ENCODE measurements at regions not wholly inside any gene's neighbourhood (a gene's known extent, or its start where the extent isn't known, plus 50 kb on each side); places are given as distances from the start of the nearest gene placed in this dataset.

DNA sequence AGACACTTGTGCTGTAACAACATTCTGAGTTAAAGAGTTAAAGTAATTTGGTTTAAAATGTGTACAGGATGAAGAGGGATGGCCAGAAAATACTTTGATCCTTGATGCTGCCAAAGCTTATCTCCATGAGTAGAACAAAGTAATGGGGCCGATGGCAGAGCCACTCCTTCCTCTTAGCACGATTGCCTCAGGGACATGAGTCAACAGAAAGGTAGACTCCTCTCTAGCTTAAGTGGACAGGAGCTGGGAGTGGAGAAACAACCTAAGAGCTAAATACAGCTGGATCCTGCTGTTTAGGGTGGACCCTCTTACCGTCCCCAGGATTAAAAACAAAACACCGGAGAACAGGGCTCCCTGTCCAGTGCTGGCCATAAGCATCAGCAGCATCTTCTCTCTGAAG, 267.3 kb downstream of the IRX1 start:
- Histone ChIP-seq H3K27me3 (no peaks in the 10 kb centered on the region), H3K4me1 (peaks cover 7 to 37% (median 23%) of the 10 kb centered on the region in 10 experiments; a peak in 19 of 20 replicates), H3K27ac (no peak overlapping the region), H3K4me2 (no peak overlapping the region), H3K36me3 (peaks cover 0 to 13% (median 0%) of the 10 kb centered on the region in 11 experiments; a peak in 2 of 22 replicates), H3K9ac (no peak overlapping the region), H3K4me3 (no peak overlapping the region; a peak in 1 of 20 replicates), H3K9me3 (replicated peaks in 1 of 11) (peaks cover 35 to 70% (median 61%) of the 10 kb centered on the region in 11 experiments), H4K20me1 (no peaks in the 10 kb centered on the region)
- no peak for TF ChIP-seq Cebpa-rat (IDR thresholded peaks at IDR 0.05)

DNA sequence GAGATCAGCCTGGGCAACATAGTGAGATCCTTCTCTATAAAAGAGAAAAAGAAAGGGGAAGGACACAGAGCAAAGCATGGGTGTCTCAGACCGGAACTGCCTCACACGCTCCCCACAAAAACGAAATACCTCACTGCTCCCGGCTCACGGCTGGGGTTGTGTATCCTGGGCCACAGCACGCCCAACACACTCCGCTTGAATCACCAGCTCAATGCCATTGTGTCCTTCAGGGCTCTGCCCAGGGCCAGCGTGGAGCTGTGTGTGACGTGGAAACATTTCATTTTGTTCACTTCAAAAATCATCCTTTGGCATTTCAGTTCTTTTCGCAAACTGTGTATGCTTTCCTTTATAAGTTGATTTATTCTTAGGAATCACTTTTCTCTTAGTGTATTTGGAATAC, 279.5 kb downstream of the IRX1 start:
- no peak for TF ChIP-seq Cebpa-rat (IDR thresholded peaks at IDR 0.05)
- Histone ChIP-seq H3K27me3 (no peaks in the 10 kb centered on the region), H3K9me3 (replicated peaks in 1 of 11) (peaks cover 35 to 44% (median 38%) of the 10 kb centered on the region in 11 experiments), H3K9ac (no peak overlapping the region), H3K36me3 (no peaks in the 10 kb centered on the region), H3K4me3 (no peak overlapping the region), H3K4me1 (peaks cover 0 to 6% (median 0%) of the 10 kb centered on the region in 10 experiments; a peak in 3 of 20 replicates), H3K27ac (no peak overlapping the region), H4K20me1 (no peaks in the 10 kb centered on the region), H3K4me2 (no peak overlapping the region)

- H3K36me3 ChIP-seq, result no peaks in the 10 kb centered on the region
- peaks cover 0 to 36% (median 25%) of the 10 kb centered on the region in 10 experiments; a peak in 17 of 20 replicates for H3K4me1 ChIP-seq
- H4K20me1 ChIP-seq, result no peaks in the 10 kb centered on the region
- H3K4me3 ChIP-seq, result no peak overlapping the region
- H3K9ac ChIP-seq, result no peak overlapping the region
- H3K27ac ChIP-seq, result no peak overlapping the region
- H3K9me3 ChIP-seq (replicated peaks in 1 of 11), result peaks cover 19 to 35% (median 30%) of the 10 kb centered on the region in 11 experiments
- H3K4me2 ChIP-seq, result peak overlapping the region in 2 of 11 experiments; percentile 6 to 7; a peak in 2 of 22 replicates
- H3K27me3 ChIP-seq, result no peaks in the 10 kb centered on the region
- no peak for TF ChIP-seq Cebpa-rat (IDR thresholded peaks at IDR 0.05)
Measured at GRCh38 chr5:3878267-3878666, 282.6 kb downstream of the IRX1 start.

- Histone ChIP-seq H4K20me1 (no peaks in the 10 kb centered on the region), H3K9me3 (replicated peaks in 1 of 11) (peaks cover 0 to 14% (median 10%) of the 10 kb centered on the region in 11 experiments; a peak in 10 of 22 replicates), H3K27ac (peak overlapping the region in 2 of 11 experiments; percentile 7 to 23; a peak in 1 of 22 replicates), H3K36me3 (no peaks in the 10 kb centered on the region), H3K27me3 (no peaks in the 10 kb centered on the region), H3K4me3 (no peak overlapping the region), H3K4me2 (peak overlapping the region in 9 of 11 experiments; percentile 12 to 79 (median 70); a peak in 17 of 22 replicates), H3K9ac (no peak overlapping the region), H3K4me1 (peaks cover 15 to 84% (median 61%) of the 10 kb centered on the region in 10 experiments)
- no peak for TF ChIP-seq Cebpa-rat (IDR thresholded peaks at IDR 0.05)
Measured at GRCh38 chr5:3883040-3883439, 287.4 kb downstream of the IRX1 start.

GRCh38 chr5:3886524-3887451, 291.2 kb downstream of the IRX1 start:
- no peak for TF ChIP-seq Cebpa-rat (IDR thresholded peaks at IDR 0.05)
- no peaks in the 10 kb centered on the region for H4K20me1 ChIP-seq
- peaks cover 0 to 14% (median 7%) of the 10 kb centered on the region in 11 experiments; a peak in 10 of 22 replicates for H3K9me3 ChIP-seq (replicated peaks in 1 of 11)
- peak overlapping the region; percentile 1 to 75 (median 69); a peak in 19 of 22 replicates for H3K9ac ChIP-seq
- peak overlapping the region; percentile 63 to 91 (median 81) for H3K4me2 ChIP-seq
- no peaks in the 10 kb centered on the region for H3K27me3 ChIP-seq
- peak overlapping the region in 2 of 10 experiments; percentile 18 to 40; a peak in 3 of 20 replicates for H3K4me3 ChIP-seq
- peaks cover 35 to 100% (median 87%) of the 10 kb centered on the region in 10 experiments for H3K4me1 ChIP-seq
- H3K27ac ChIP-seq, result peak overlapping the region in 10 of 11 experiments; percentile 10 to 92 (median 86); a peak in 19 of 22 replicates
- H3K36me3 ChIP-seq, result no peaks in the 10 kb centered on the region

DNA sequence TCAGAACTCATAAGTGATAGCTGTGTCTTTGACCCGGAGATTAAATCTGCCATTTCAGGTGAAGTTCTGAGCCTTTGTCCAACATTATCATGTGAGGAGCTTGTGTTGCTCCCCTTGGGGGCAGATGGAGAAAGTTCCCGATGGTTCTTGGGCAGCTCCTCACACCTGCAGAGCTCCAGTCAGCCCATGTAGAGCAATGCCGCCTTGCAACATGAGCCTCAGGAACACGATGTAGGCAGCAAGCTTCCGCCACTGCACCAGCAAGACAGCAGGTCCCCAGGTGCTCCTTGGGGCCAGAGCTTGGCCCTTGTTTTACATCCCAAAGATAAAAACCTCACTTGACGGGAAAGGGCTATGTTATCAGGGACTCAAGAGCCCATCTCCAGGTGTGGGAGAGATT, 292.7 kb downstream of the IRX1 start:
- Histone ChIP-seq H3K9me3 (replicated peaks in 1 of 11) (peaks cover 0 to 12% (median 5%) of the 10 kb centered on the region in 11 experiments; a peak in 6 of 22 replicates), H3K4me3 (no peak overlapping the region), H3K27me3 (no peaks in the 10 kb centered on the region), H3K36me3 (no peaks in the 10 kb centered on the region), H3K9ac (no peak overlapping the region), H3K4me2 (peak overlapping the region in 8 of 11 experiments; percentile 63 to 84 (median 79); a peak in 16 of 22 replicates), H3K27ac (peak overlapping the region in 7 of 11 experiments; percentile 11 to 84 (median 46); a peak in 10 of 22 replicates), H3K4me1 (peaks cover 35 to 87% (median 76%) of the 10 kb centered on the region in 10 experiments), H4K20me1 (no peaks in the 10 kb centered on the region)
- no peak for TF ChIP-seq Cebpa-rat (IDR thresholded peaks at IDR 0.05)

DNA sequence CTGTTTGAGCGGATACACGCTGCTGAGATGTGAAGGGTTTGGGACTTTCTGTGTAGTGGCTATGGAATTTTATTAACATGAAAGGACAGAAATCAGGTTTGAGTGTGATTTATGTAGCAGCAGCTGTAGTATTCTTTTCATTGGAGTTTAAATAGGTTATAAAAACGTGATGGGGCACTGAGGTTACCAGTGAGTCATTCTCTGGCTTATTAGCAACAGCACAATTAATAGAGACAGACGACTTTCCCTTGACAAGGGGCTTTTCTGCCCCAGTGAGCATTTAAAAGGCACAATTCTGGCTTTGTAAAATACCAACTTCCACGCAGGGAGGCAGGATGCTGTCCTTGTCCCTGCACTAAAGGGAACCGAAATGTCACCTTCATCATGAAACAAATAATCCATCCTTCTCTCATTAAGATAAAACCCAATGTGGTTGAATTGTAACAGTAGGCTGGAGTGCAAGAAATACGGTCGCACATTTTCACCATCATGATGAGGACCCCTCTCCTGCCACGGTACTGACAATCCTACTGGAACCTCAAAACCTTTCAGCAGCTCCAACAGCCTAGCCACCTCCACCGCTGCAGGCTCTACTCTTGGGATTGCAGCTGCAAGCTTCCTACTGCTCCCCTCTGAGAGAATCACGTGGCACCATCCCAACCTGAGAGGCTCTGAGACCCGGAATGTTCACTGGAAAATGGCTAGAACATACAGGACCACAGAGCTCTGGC, 293.9 kb downstream of the IRX1 start:
- Histone ChIP-seq H3K9me3 (replicated peaks in 1 of 11) (peaks cover 0 to 12% (median 5%) of the 10 kb centered on the region in 11 experiments; a peak in 6 of 22 replicates), H3K36me3 (no peaks in the 10 kb centered on the region), H4K20me1 (no peaks in the 10 kb centered on the region), H3K4me3 (no peak overlapping the region), H3K9ac (peak overlapping the region in 2 of 11 experiments; percentile 52 to 60; a peak in 1 of 22 replicates), H3K4me1 (peaks cover 35 to 75% (median 64%) of the 10 kb centered on the region in 10 experiments), H3K27me3 (no peaks in the 10 kb centered on the region), H3K4me2 (peak overlapping the region in 9 of 11 experiments; percentile 55 to 84 (median 79); a peak in 17 of 22 replicates), H3K27ac (peak overlapping the region in 8 of 11 experiments; percentile 33 to 84 (median 72); a peak in 12 of 22 replicates)
- TF ChIP-seq Cebpa-rat (IDR thresholded peaks at IDR 0.05), result no peak

DNA sequence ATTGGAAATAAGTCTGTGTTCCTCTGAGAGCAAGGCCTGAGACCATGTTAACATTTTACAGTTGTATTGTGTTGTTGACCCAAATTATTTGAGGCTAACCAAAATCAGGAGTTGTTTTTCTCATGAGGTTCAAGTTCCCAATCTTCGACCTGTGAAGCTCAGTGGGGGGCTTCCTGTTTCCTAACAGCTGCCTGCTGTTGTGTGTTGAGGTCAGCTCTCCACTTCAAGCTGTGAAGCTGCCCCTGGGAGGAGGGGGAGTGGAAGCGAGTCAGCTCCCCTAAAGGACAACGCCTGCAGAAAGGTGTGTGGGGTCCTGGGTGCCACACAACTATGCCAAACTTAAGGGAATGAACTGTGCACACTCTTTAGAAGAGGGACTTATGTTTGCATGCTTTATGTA, 295.5 kb downstream of the IRX1 start:
- peaks cover 29 to 59% (median 55%) of the 10 kb centered on the region in 10 experiments for H3K4me1 ChIP-seq
- peak overlapping the region; percentile 36 to 84 (median 74); a peak in 21 of 22 replicates for H3K4me2 ChIP-seq

More for the DNA sequence above, 295.5 kb downstream of the IRX1 start:
- peaks cover 0 to 14% (median 5%) of the 10 kb centered on the region in 11 experiments; a peak in 9 of 22 replicates for H3K9me3 ChIP-seq (replicated peaks in 1 of 11)
- no peaks in the 10 kb centered on the region for H3K27me3 ChIP-seq
- peak overlapping the region in 6 of 11 experiments; percentile 43 to 60 (median 52); a peak in 10 of 22 replicates for H3K9ac ChIP-seq
- H3K4me3 ChIP-seq, result no peak overlapping the region
- no peaks in the 10 kb centered on the region for H3K36me3 ChIP-seq
- H4K20me1 ChIP-seq, result no peaks in the 10 kb centered on the region
- peak overlapping the region in 9 of 11 experiments; percentile 11 to 84 (median 70); a peak in 18 of 22 replicates for H3K27ac ChIP-seq
- no peak for TF ChIP-seq Cebpa-rat (IDR thresholded peaks at IDR 0.05)

Measured in BLaER1 treated with 17β-estradiol and CSF1 and Interleukin-3, amounts not matched to agents 10 nM and 100 nM (cell line).